HEK293 (cell line): ENCODE measurements at regions not wholly inside any gene's neighbourhood (a gene's known extent, or its start where the extent isn't known, plus 50 kb on each side); places are given as distances from the start of the nearest gene placed in this dataset.

ENCODE experiments used
- CTCF ChIA-PET: fragments of 350-600 bp; formaldehyde crosslinking; extraction: SDS; loops from one replicate; lab custom pipeline; 2021; ENCODE audit warnings: antibody characterized with exemption; lab: Yijun Ruan, JAX
- POLR2A ChIA-PET: fragments of 300-600 bp; formaldehyde crosslinking; extraction: SDS; loops from one replicate; lab custom pipeline; 2020; ENCODE audit warnings: antibody characterized with exemption, inconsistent platforms; lab: Yijun Ruan, JAX
- H3K27ac ChIP-seq: fragments of 200-500 bp; sonication (Bioruptor generic); 2 replicates; pipeline ENCODE4 v1.5.1; 2014; ENCODE audit warnings: low read depth, low read length, control low read depth, inconsistent platforms; ENCODE audit errors: extremely low read depth
- H3K36me3 ChIP-seq, 2 experiments: fragments of 200-500 bp in 1 of 2; sonication (Bioruptor generic) in 1 of 2; 1 replicate in 1 of 2; 2 replicates in 1 of 2; pipeline ENCODE4 v1.5.1; 2014 to 2017; ENCODE audit warnings: inconsistent platforms in 2 of 2, low read length in 2 of 2; ENCODE audit not compliant: control insufficient read depth in 2 of 2, insufficient read depth in 1 of 2
- H3K4me1 ChIP-seq: fragments of 200-500 bp; sonication (Bioruptor generic); 2 replicates; pipeline ENCODE4 v1.5.1; 2014; ENCODE audit warnings: mild to moderate bottlenecking, low read length, inconsistent platforms; ENCODE audit not compliant: control insufficient read depth, insufficient read depth
- H3K4me3 ChIP-seq: 2 replicates; pipeline ENCODE4 v1.5.1; 2011; ENCODE audit warnings: low read depth, mild to moderate bottlenecking, control low read depth, low read length, moderate library complexity
- H3K9me3 ChIP-seq: fragments of 200-500 bp; sonication (Bioruptor generic); 2 replicates; pipeline ENCODE4 v1.5.1; 2014; ENCODE audit warnings: low read depth, low read length, inconsistent platforms; ENCODE audit not compliant: control insufficient read depth, insufficient read depth
- GLIS1 ChIP-seq: fragments of 450-650 bp; formaldehyde crosslinking; IDR thresholded peaks from 2 replicates; pipeline ENCODE4 v1.5.1; 2016; ENCODE audit warnings: missing biosample characterization, missing genetic modification characterization
- HOXD13 ChIP-seq: sonication (generic); formaldehyde crosslinking; IDR thresholded peaks from 2 replicates; pipeline ENCODE4 v1.8.0; 2022; ENCODE audit warnings: missing genetic modification reagents, borderline replicate concordance
- KLF1 ChIP-seq: fragments of 450-650 bp; formaldehyde crosslinking; IDR thresholded peaks from 2 replicates; pipeline ENCODE4 v1.5.1; 2016; ENCODE audit warnings: missing biosample characterization, missing genetic modification characterization
- OSR2 ChIP-seq: fragments of 450-650 bp; formaldehyde crosslinking; IDR thresholded peaks from 2 replicates; pipeline ENCODE4 v1.5.1; 2016; ENCODE audit warnings: missing biosample characterization, missing genetic modification characterization
- OVOL3 ChIP-seq: fragments of 450-650 bp; formaldehyde crosslinking; IDR thresholded peaks from 2 replicates; pipeline ENCODE4 v1.5.1; 2016; ENCODE audit warnings: missing biosample characterization, missing genetic modification characterization
- ZBTB20 ChIP-seq: fragments of 450-650 bp; formaldehyde crosslinking; IDR thresholded peaks from 2 replicates; pipeline ENCODE4 v1.5.1; 2016; ENCODE audit warnings: missing biosample characterization, missing genetic modification characterization
- ZEB2 ChIP-seq: fragments of 450-650 bp; formaldehyde crosslinking; IDR thresholded peaks from 2 replicates; pipeline ENCODE4 v1.5.1; 2016; ENCODE audit warnings: missing biosample characterization, missing genetic modification characterization
- ZNF132 ChIP-seq: fragments of 450-650 bp; formaldehyde crosslinking; IDR thresholded peaks from 2 replicates; pipeline ENCODE4 v1.5.1; 2017; ENCODE audit warnings: missing biosample characterization, missing genetic modification characterization, borderline replicate concordance
- ZNF157 ChIP-seq: fragments of 450-650 bp; formaldehyde crosslinking; IDR thresholded peaks from 2 replicates; pipeline ENCODE4 v1.5.1; 2016; ENCODE audit warnings: missing biosample characterization, missing genetic modification characterization
- ZNF16 ChIP-seq: fragments of 450-650 bp; formaldehyde crosslinking; IDR thresholded peaks from 2 replicates; pipeline ENCODE4 v1.5.1; 2016; ENCODE audit warnings: low read depth, missing biosample characterization, missing genetic modification characterization
- ZNF184 ChIP-seq: fragments of 450-650 bp; IDR thresholded peaks from 2 replicates; pipeline ENCODE4 v1.5.1; 2018; ENCODE audit warnings: missing biosample characterization, mild to moderate bottlenecking, missing genetic modification characterization
- ZNF23 ChIP-seq: fragments of 450-650 bp; formaldehyde crosslinking; IDR thresholded peaks from 2 replicates; pipeline ENCODE4 v1.5.1; 2016; ENCODE audit warnings: missing biosample characterization, missing genetic modification characterization, borderline replicate concordance
- ZNF423 ChIP-seq: fragments of 450-650 bp; formaldehyde crosslinking; IDR thresholded peaks from 2 replicates; pipeline ENCODE4 v1.5.1; 2016; ENCODE audit warnings: missing biosample characterization, missing genetic modification characterization
- ZNF473 ChIP-seq: fragments of 450-650 bp; formaldehyde crosslinking; IDR thresholded peaks from 2 replicates; pipeline ENCODE4 v1.5.1; 2017; ENCODE audit warnings: missing biosample characterization, missing genetic modification characterization
- ZNF549 ChIP-seq: fragments of 450-650 bp; IDR thresholded peaks from 2 replicates; pipeline ENCODE4 v1.5.1; 2018; ENCODE audit warnings: missing biosample characterization, missing genetic modification characterization, mild to moderate bottlenecking, inconsistent platforms, moderate library complexity
- ZNF555 ChIP-seq: fragments of 450-650 bp; formaldehyde crosslinking; conservative IDR thresholded peaks from 2 replicates; pipeline ENCODE4 v1.5.1; 2017; ENCODE audit warnings: missing biosample characterization, mild to moderate bottlenecking, missing genetic modification characterization, inconsistent platforms
- ZNF580 ChIP-seq: fragments of 450-650 bp; formaldehyde crosslinking; IDR thresholded peaks from 2 replicates; pipeline ENCODE4 v1.5.1; 2016; ENCODE audit warnings: missing biosample characterization, missing genetic modification characterization
- ZNF624 ChIP-seq: fragments of 450-650 bp; formaldehyde crosslinking; IDR thresholded peaks from 2 replicates; pipeline ENCODE4 v1.5.1; 2017; ENCODE audit warnings: missing biosample characterization, missing genetic modification characterization
- ZNF639 ChIP-seq: fragments of 450-650 bp; formaldehyde crosslinking; IDR thresholded peaks from 2 replicates; pipeline ENCODE4 v1.5.1; 2016; ENCODE audit warnings: missing biosample characterization, missing genetic modification characterization
- ZNF658 ChIP-seq: fragments of 450-650 bp; formaldehyde crosslinking; IDR thresholded peaks from 2 replicates; pipeline ENCODE4; 2016; ENCODE audit warnings: missing biosample characterization, missing genetic modification characterization
- ZNF830 ChIP-seq: fragments of 450-650 bp; IDR thresholded peaks from 2 replicates; pipeline ENCODE4 v1.5.0; 2018; ENCODE audit warnings: missing biosample characterization, missing genetic modification characterization, low read depth, mild to moderate bottlenecking, moderate library complexity
- ZNF837 ChIP-seq: fragments of 450-650 bp; formaldehyde crosslinking; IDR thresholded peaks from 2 replicates; pipeline ENCODE4 v1.5.1; 2016; ENCODE audit warnings: missing biosample characterization, missing genetic modification characterization
- ZNF843 ChIP-seq: fragments of 450-650 bp; formaldehyde crosslinking; IDR thresholded peaks from 2 replicates; pipeline ENCODE4 v1.5.1; 2016; ENCODE audit warnings: missing biosample characterization, missing genetic modification characterization
- TF ChIP-seq, protein P1 (sequence below): fragments of 450-650 bp; formaldehyde crosslinking; IDR thresholded peaks from 2 replicates; pipeline ENCODE4 v1.5.1; 2017; ENCODE audit warnings: missing biosample characterization, missing genetic modification characterization
- TF ChIP-seq, protein P2 (sequence below): fragments of 450-650 bp; formaldehyde crosslinking; IDR thresholded peaks from 2 replicates; pipeline ENCODE4 v1.5.1; 2016; ENCODE audit warnings: missing biosample characterization, missing genetic modification characterization
- TF ChIP-seq, protein P3 (sequence below): fragments of 450-650 bp; formaldehyde crosslinking; IDR thresholded peaks from 2 replicates; pipeline ENCODE4 v1.5.1; 2016; ENCODE audit warnings: missing biosample characterization, missing genetic modification characterization
- TF ChIP-seq, protein P4 (sequence below): fragments of 450-650 bp; formaldehyde crosslinking; IDR thresholded peaks from 2 replicates; pipeline ENCODE4 v1.5.1; 2016; ENCODE audit warnings: missing biosample characterization, missing genetic modification characterization

DNA sequence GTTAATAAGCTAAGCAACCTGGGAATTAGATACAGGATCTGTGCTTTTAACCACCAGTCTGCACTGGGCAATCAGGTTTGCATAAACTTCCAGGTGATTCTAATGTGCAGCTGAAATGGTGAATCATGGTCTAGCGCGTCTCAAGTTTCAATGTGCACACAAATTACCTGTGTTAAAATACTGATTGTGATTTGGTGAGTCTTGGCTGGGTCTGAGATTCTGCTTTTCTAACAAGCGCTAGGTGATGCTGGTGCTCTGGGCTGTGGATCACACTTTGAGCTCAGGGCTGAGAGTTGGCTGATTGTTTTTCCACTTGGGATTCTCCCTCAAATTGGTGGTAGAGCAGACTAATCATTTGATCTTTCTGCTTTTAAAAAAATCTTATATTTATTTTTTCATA is 124.8 kb downstream of the C12orf75 start:
- TF ChIP-seq ZNF157 (tag by site-specific recombination), result no peak
- TF ChIP-seq, protein P1, sequence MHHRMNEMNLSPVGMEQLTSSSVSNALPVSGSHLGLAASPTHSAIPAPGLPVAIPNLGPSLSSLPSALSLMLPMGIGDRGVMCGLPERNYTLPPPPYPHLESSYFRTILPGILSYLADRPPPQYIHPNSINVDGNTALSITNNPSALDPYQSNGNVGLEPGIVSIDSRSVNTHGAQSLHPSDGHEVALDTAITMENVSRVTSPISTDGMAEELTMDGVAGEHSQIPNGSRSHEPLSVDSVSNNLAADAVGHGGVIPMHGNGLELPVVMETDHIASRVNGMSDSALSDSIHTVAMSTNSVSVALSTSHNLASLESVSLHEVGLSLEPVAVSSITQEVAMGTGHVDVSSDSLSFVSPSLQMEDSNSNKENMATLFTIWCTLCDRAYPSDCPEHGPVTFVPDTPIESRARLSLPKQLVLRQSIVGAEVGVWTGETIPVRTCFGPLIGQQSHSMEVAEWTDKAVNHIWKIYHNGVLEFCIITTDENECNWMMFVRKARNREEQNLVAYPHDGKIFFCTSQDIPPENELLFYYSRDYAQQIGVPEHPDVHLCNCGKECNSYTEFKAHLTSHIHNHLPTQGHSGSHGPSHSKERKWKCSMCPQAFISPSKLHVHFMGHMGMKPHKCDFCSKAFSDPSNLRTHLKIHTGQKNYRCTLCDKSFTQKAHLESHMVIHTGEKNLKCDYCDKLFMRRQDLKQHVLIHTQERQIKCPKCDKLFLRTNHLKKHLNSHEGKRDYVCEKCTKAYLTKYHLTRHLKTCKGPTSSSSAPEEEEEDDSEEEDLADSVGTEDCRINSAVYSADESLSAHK, result no peak
- TF ChIP-seq GLIS1 (tag by site-specific recombination), result no peak
- TF ChIP-seq, protein P2, sequence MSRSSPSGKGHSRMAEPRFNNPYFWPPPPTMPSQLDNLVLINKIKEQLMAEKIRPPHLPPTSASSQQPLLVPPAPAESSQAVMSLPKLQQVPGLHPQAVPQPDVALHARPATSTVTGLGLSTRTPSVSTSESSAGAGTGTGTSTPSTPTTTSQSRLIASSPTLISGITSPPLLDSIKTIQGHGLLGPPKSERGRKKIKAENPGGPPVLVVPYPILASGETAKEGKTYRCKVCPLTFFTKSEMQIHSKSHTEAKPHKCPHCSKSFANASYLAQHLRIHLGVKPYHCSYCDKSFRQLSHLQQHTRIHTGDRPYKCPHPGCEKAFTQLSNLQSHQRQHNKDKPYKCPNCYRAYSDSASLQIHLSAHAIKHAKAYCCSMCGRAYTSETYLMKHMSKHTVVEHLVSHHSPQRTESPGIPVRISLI (tag by site-specific recombination), result no peak
- TF ChIP-seq HOXD13, result no peak
- no peak for TF ChIP-seq ZNF639 (tag by site-specific recombination)
- no peak for TF ChIP-seq ZNF658 (tag by site-specific recombination)
- TF ChIP-seq, protein P3, sequence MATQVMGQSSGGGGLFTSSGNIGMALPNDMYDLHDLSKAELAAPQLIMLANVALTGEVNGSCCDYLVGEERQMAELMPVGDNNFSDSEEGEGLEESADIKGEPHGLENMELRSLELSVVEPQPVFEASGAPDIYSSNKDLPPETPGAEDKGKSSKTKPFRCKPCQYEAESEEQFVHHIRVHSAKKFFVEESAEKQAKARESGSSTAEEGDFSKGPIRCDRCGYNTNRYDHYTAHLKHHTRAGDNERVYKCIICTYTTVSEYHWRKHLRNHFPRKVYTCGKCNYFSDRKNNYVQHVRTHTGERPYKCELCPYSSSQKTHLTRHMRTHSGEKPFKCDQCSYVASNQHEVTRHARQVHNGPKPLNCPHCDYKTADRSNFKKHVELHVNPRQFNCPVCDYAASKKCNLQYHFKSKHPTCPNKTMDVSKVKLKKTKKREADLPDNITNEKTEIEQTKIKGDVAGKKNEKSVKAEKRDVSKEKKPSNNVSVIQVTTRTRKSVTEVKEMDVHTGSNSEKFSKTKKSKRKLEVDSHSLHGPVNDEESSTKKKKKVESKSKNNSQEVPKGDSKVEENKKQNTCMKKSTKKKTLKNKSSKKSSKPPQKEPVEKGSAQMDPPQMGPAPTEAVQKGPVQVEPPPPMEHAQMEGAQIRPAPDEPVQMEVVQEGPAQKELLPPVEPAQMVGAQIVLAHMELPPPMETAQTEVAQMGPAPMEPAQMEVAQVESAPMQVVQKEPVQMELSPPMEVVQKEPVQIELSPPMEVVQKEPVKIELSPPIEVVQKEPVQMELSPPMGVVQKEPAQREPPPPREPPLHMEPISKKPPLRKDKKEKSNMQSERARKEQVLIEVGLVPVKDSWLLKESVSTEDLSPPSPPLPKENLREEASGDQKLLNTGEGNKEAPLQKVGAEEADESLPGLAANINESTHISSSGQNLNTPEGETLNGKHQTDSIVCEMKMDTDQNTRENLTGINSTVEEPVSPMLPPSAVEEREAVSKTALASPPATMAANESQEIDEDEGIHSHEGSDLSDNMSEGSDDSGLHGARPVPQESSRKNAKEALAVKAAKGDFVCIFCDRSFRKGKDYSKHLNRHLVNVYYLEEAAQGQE (tag by site-specific recombination), result no peak
- no peak for TF ChIP-seq ZNF473 (tag by site-specific recombination)
- no peaks in the 10 kb centered on the region for H3K9me3 ChIP-seq
- no peak overlapping the region for H3K4me3 ChIP-seq
- H3K27ac ChIP-seq, result no peak overlapping the region
- no peaks in the 10 kb centered on the region for H3K4me1 ChIP-seq
- POLR2A ChIA-PET, result no interaction called here
- CTCF ChIA-PET, result interaction anchor here (0.5 to 0.7 kb wide), 3 partner anchors 35 to 827 kb away, joined by 3 read pairs; no protein-coding TSS in a partner anchor
- H3K36me3 ChIP-seq, result no peaks in the 10 kb centered on the region

DNA sequence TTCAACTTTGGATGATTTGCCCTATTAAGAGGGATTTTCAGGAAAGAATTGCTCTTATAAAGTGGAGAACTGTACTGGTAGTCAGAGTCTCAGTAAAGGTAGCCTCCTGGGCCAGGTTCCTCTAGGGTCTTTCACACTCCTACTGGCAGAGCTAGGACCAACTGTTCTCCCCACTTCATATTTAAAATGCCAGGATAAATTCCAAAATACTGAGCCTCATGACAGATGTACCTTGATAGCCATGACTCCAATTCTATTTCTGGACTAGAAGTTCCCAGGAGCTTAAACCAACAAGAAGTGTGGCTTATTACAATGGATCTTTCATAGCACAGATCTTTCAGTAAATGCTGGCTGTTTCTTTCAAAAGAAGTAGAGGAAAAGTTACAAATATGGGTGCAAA is 126.5 kb downstream of the C12orf75 start:
- Histone ChIP-seq H3K4me3 (no peak overlapping the region), H3K4me1 (no peaks in the 10 kb centered on the region), H3K27ac (no peak overlapping the region), H3K9me3 (no peaks in the 10 kb centered on the region), H3K36me3 (no peaks in the 10 kb centered on the region)
- POLR2A ChIA-PET, result no interaction called here
- CTCF ChIA-PET, result no interaction called here
- no peak for TF ChIP-seq ZNF132 (tag by site-specific recombination)
- no peak for TF ChIP-seq ZNF837 (tag by site-specific recombination)
- no peak for TF ChIP-seq ZNF23
- TF ChIP-seq ZBTB20 (tag by site-specific recombination), result no peak
- no peak for TF ChIP-seq ZNF555 (tag by site-specific recombination)
- no peak for TF ChIP-seq ZNF184 (tag by site-specific recombination)
- TF ChIP-seq ZNF423, result no peak
- TF ChIP-seq ZEB2 (tag by site-specific recombination), result no peak
- TF ChIP-seq ZNF580 (tag by site-specific recombination), result no peak
- no peak for TF ChIP-seq OVOL3
- TF ChIP-seq ZNF16 (tag by site-specific recombination), result no peak
- TF ChIP-seq OSR2 (tag by site-specific recombination), result no peak
- no peak for TF ChIP-seq ZNF830 (tag by site-specific recombination)
- no peak for TF ChIP-seq ZNF843 (tag by site-specific recombination)
- TF ChIP-seq KLF1 (tag by site-specific recombination), result no peak
- no peak for TF ChIP-seq ZNF624
- TF ChIP-seq, protein P4, sequence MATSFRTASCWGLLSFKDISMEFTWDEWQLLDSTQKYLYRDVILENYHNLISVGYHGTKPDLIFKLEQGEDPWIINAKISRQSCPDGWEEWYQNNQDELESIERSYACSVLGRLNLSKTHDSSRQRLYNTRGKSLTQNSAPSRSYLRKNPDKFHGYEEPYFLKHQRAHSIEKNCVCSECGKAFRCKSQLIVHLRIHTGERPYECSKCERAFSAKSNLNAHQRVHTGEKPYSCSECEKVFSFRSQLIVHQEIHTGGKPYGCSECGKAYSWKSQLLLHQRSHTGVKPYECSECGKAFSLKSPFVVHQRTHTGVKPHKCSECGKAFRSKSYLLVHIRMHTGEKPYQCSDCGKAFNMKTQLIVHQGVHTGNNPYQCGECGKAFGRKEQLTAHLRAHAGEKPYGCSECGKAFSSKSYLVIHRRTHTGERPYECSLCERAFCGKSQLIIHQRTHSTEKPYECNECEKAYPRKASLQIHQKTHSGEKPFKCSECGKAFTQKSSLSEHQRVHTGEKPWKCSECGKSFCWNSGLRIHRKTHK (tag by site-specific recombination), result no peak
- TF ChIP-seq ZNF549 (tag by site-specific recombination), result no peak
